Retina (tissue), 1 donor: ENCODE measurements at regions not wholly inside any gene's neighbourhood (a gene's known extent, or its start where the extent isn't known, plus 50 kb on each side); places are given as distances from the start of the nearest gene placed in this dataset.
A peak's percentile ranks its signal among the peaks of the same experiment; 100 is the strongest.

ENCODE experiments used
- DNase-seq: peaks from one replicate; pipeline ENCODE4 v3.0.0-alpha.2; 2016

- no peak for DNase-seq
Measured at GRCh38 chr14:104292084-104292970, 153.9 kb downstream of the KIF26A start.

GRCh38 chr14:104293231-104293841 is 154.9 kb downstream of the KIF26A start:
- DNase-seq, result no peak

GRCh38 chr14:104293851-104294627 is 155.7 kb downstream of the KIF26A start:
- no peak for DNase-seq

- DNase-seq, result no peak
Measured at GRCh38 chr14:104294628-104294982, 156.2 kb downstream of the KIF26A start.

- no peak for DNase-seq
Measured at GRCh38 chr14:104294983-104295680, 156.7 kb downstream of the KIF26A start.

- DNase-seq, result no peak
Measured at GRCh38 chr14:104295681-104296387, 157.4 kb downstream of the KIF26A start.

GRCh38 chr14:104296388-104297312 is 158.3 kb downstream of the KIF26A start:
- no peak for DNase-seq

GRCh38 chr14:104297313-104297704 is 158.9 kb downstream of the KIF26A start:
- DNase-seq, result no peak

- DNase-seq, result no peak
Measured at GRCh38 chr14:104297721-104298401, 159.5 kb downstream of the KIF26A start.

- DNase-seq, result no peak
Measured at GRCh38 chr14:104298458-104298857, 160.1 kb downstream of the KIF26A start.

- peak; percentile 69 for DNase-seq
Measured at GRCh38 chr14:104299993-104300761, 161.8 kb downstream of the KIF26A start.

GRCh38 chr14:104301731-104302460 is 163.5 kb downstream of the KIF26A start:
- DNase-seq, result no peak

GRCh38 chr14:104302794-104303405 is 164.5 kb downstream of the KIF26A start:
- no peak for DNase-seq

GRCh38 chr14:104303705-104304425 is 165.5 kb downstream of the KIF26A start:
- no peak for DNase-seq

GRCh38 chr14:104304451-104305351 is 166.3 kb downstream of the KIF26A start:
- DNase-seq, result no peak
